Adrenal gland (tissue), 9 donors: ENCODE measurements at regions not wholly inside any gene's neighbourhood (a gene's known extent, or its start where the extent isn't known, plus 50 kb on each side); places are given as distances from the start of the nearest gene placed in this dataset.
A peak's percentile ranks its signal among the peaks of the same experiment; 100 is the strongest.

Source experiments
- DNase-seq, 7 donors: peaks; one replicate each; pipeline ENCODE4 v3.0.0-alpha.2; 2019 to 2020
- H3K27ac ChIP-seq, 5 donors: fragments of 200-600 bp; sonication (generic) in 4 of 5; 1 replicate in 3 of 5; 2 replicates in 2 of 5; pipeline versions ENCODE4 v1.5.1 to v1.8.0; 2016 to 2020; ENCODE audit warnings: mild to moderate bottlenecking in 1 of 5
- H3K27me3 ChIP-seq: fragments of 200-600 bp; 2 replicates; pipeline ENCODE4 v1.8.0; 2021
- H3K36me3 ChIP-seq, 2 donors: fragments of 200-600 bp; replicated peaks in 1 of 2; 1 replicate in 1 of 2; 2 replicates in 1 of 2; pipeline versions ENCODE4 v1.5.1 to v1.8.0; 2018 to 2022
- H3K4me1 ChIP-seq, 2 donors: fragments of 200-600 bp; replicated peaks in 1 of 2; 1 replicate in 1 of 2; 2 replicates in 1 of 2; pipeline versions ENCODE4 v1.5.1 to v1.8.0; 2018 to 2021
- H3K4me3 ChIP-seq, 4 donors: fragments of 200-600 bp; sonication (generic) in 3 of 4; one replicate each; pipeline ENCODE4 v1.5.1; 2016 to 2018
- H3K9me3 ChIP-seq, 3 donors: fragments of 200-600 bp; sonication (generic) in 1 of 3; replicated peaks in 1 of 3; 1 replicate in 2 of 3; 2 replicates in 1 of 3; pipeline versions ENCODE4 v1.5.1 to v1.8.0; 2016 to 2021
- CTCF ChIP-seq, 6 experiments: fragments of 450-650 bp in 4 of 6; fragments of 200-600 bp in 2 of 6; sonication (generic) in 1 of 6; IDR thresholded peaks; 1 replicate in 5 of 6; 2 replicates in 1 of 6; pipeline versions ENCODE4 v1.5.1 to v1.8.0; 2016 to 2021; ENCODE audit warnings: antibody characterized with exemption in 6 of 6, mild to moderate bottlenecking in 2 of 6, moderate library complexity in 1 of 6
- POLR2A ChIP-seq, 2 donors: fragments of 450-650 bp; IDR thresholded peaks; one replicate each; pipeline ENCODE4 v1.6.1; 2017; ENCODE audit warnings: antibody characterized with exemption in 2 of 2, mild to moderate bottlenecking in 2 of 2, moderate library complexity in 1 of 2
- WGBS, 4 donors: extraction: QIAGEN DNeasy Blood & Tissue Kit in 2 of 4; methylation state at CpG; one replicate each; pipeline versions ENCODE4 v1.1.5 to v1.1.7; 2013 to 2017; 5-methylcytosine and 5-hydroxymethylcytosine counted together
- intact Hi-C, 2 donors: fragments of 100-400 bp; cut with DNase I; formaldehyde crosslinking; loops; one replicate each; pipeline versions ENCODE4 v1.14.1 to v1.15.0; 2022 to 2023
- donor health status: healthy with polysubstance abuse.
- donor health status: Bipolar disorder and iron deficiency.
- donor health status: DM: yes; HTN: yes; CAD: no.
- donor health status: DM: no; HTN: no; CAD: no.
- donor health status: DM: no; HTN: no; CAD: no.

DNA sequence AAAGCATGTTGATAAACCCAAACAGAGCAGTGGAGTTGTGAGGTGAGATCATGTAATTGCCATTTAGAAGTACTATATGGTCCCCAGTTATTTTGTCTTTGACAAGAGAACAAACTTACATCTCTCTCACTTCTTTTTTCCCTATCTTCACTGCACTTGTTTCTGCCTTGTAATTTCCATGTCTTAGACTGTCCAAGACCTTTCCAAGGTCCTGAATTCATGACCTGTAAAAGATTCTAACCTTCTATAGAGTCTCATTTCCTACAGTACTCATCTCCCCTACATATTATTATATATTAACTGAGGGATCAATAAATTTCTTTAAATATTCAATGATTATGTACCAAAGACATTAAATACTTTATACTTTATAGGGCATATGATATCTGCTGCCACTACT, 295.3 kb upstream of the KIF2B start:
- intact Hi-C loops = no loop called here
- no peak overlapping the region for H3K27ac ChIP-seq
- no peaks in the 10 kb centered on the region for H3K4me1 ChIP-seq
- H3K27me3 ChIP-seq = no peaks in the 10 kb centered on the region
- H3K4me3 ChIP-seq = no peak overlapping the region
- H3K36me3 ChIP-seq = no peaks in the 10 kb centered on the region
- DNase-seq = no peak
- TF ChIP-seq POLR2A (IDR thresholded peaks at IDR 0.05) (no peak), CTCF (IDR thresholded peaks at IDR 0.05) (no peak)
- no peaks in the 10 kb centered on the region for H3K9me3 ChIP-seq

GRCh38 chr17:53525590-53525989, 297.1 kb upstream of the KIF2B start:
- 61 to 71% (median 65%) methylated on average over 2 of the region's 2 CpGs for WGBS, 4 donors
- Histone ChIP-seq H3K27me3 (no peaks in the 10 kb centered on the region), H3K9me3 (no peaks in the 10 kb centered on the region), H3K36me3 (no peaks in the 10 kb centered on the region), H3K4me1 (no peaks in the 10 kb centered on the region), H3K27ac (no peak overlapping the region), H3K4me3 (no peak overlapping the region)
- no peak for DNase-seq
- no peak for TF ChIP-seq POLR2A (IDR thresholded peaks at IDR 0.05)
- intact Hi-C loops = no loop called here

- intact Hi-C loops = no loop called here
- H3K4me1 ChIP-seq = no peaks in the 10 kb centered on the region
- H3K27me3 ChIP-seq = no peaks in the 10 kb centered on the region
- no peaks in the 10 kb centered on the region for H3K36me3 ChIP-seq
- peak in 1 of 7 donors; percentile 0 for DNase-seq
- no peaks in the 10 kb centered on the region for H3K9me3 ChIP-seq
- no peak overlapping the region for H3K4me3 ChIP-seq
- WGBS, 4 donors = 15 to 25% (median 19%) methylated on average over 3 of the region's 3 CpGs
- no peak overlapping the region for H3K27ac ChIP-seq
- no peak for TF ChIP-seq CTCF (IDR thresholded peaks at IDR 0.05)
- TF ChIP-seq POLR2A (IDR thresholded peaks at IDR 0.05) = no peak
These were observed 306.1 kb upstream of the KIF2B start for GRCh38 chr17:53516636-53517035.

DNA sequence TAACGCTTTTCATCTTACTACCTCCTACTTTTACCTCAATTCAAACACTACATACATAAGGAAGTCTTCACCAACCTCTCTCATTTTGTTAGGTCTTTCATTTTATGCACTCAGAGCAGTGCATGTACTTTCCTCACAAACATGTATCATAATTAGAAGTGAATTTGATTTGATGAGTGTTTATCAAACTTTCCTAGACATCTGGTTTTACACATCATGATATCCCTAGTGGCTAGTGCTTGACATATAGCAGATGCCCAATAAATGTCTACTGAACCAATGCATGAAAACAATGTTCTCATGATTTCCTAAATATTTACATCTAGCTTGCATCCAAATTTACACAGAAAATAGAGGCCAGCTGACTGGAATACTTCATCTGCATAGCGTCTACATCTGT, 323.4 kb upstream of the KIF2B start:
- H3K27ac ChIP-seq = no peak overlapping the region
- WGBS, 4 donors = 60 to 79% (median 71%) methylated on average over 2 of the region's 2 CpGs
- intact Hi-C loops = no loop called here
- no peaks in the 10 kb centered on the region for H3K27me3 ChIP-seq
- TF ChIP-seq POLR2A (IDR thresholded peaks at IDR 0.05) (no peak), CTCF (IDR thresholded peaks at IDR 0.05) (no peak)
- no peaks in the 10 kb centered on the region for H3K9me3 ChIP-seq
- no peaks in the 10 kb centered on the region for H3K4me1 ChIP-seq
- no peak for DNase-seq
- H3K4me3 ChIP-seq = no peak overlapping the region
- no peaks in the 10 kb centered on the region for H3K36me3 ChIP-seq

DNA sequence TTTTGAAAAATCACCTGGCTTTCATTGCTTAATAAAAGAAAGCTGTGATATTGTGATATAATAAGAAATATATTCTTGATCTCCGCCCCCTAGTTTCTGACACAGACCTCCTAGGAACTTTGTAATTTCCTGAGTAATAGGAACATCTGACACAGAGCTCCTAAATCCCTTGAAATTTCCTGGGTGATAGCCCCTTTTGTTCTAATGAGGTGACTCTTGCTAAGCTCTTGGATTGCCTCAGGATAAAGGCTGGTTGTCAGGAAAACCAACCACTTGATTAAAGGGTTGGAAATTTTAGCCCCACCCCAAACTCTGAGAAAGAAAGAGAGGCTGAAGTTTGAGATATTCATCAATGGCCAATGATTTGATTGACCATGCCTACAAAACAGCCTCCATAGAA, 326.4 kb upstream of the KIF2B start:
- Histone ChIP-seq H3K4me3 (no peak overlapping the region), H3K27me3 (no peaks in the 10 kb centered on the region), H3K4me1 (no peaks in the 10 kb centered on the region), H3K36me3 (no peaks in the 10 kb centered on the region), H3K27ac (no peak overlapping the region), H3K9me3 (no peaks in the 10 kb centered on the region)
- WGBS, 4 donors = 81 to 96% (median 86%) methylated on average over 1 of the region's 1 CpG
- TF ChIP-seq CTCF (IDR thresholded peaks at IDR 0.05) (no peak), POLR2A (IDR thresholded peaks at IDR 0.05) (no peak)
- no peak for DNase-seq
- intact Hi-C loops = no loop called here
